Thyroid gland (tissue), 4 donors: ENCODE measurements at regions not wholly inside any gene's neighbourhood (a gene's known extent, or its start where the extent isn't known, plus 50 kb on each side); places are given as distances from the start of the nearest gene placed in this dataset.

ENCODE experiments used
- DNase-seq, 2 donors: peaks; one replicate each; pipeline ENCODE4 v3.0.0-alpha.2; 2019
- H3K27ac ChIP-seq, 3 donors: fragments of 200-600 bp; sonication (generic); 1 replicate in 2 of 3; 2 replicates in 1 of 3; pipeline ENCODE4 v1.5.1; 2016 to 2019; ENCODE audit warnings: mild to moderate bottlenecking in 1 of 3, moderate library complexity in 1 of 3
- H3K27me3 ChIP-seq: fragments of 200-600 bp; sonication (generic); one replicate; pipeline ENCODE4 v1.5.1; 2019
- H3K36me3 ChIP-seq, 2 donors: fragments of 200-600 bp; sonication (generic); one replicate each; pipeline ENCODE4 v1.5.1; 2016 to 2019
- H3K4me1 ChIP-seq, 2 donors: fragments of 200-600 bp; sonication (generic); one replicate each; pipeline ENCODE4 v1.5.1; 2017 to 2019
- H3K4me3 ChIP-seq, 3 donors: fragments of 200-600 bp; sonication (generic); replicated peaks in 1 of 3; 1 replicate in 2 of 3; 2 replicates in 1 of 3; pipeline ENCODE4 v1.5.1; 2016; ENCODE audit warnings: mild to moderate bottlenecking in 1 of 3
- H3K9me3 ChIP-seq: fragments of 200-600 bp; sonication (generic); one replicate; pipeline ENCODE4 v1.5.1; 2017
- POLR2A ChIP-seq, 2 donors: fragments of 450-650 bp; IDR thresholded peaks; one replicate each; pipeline ENCODE4 v1.6.1; 2017; ENCODE audit warnings: antibody characterized with exemption in 2 of 2, mild to moderate bottlenecking in 2 of 2, moderate library complexity in 1 of 2
- WGBS, 2 donors: methylation state at CpG; one replicate each; pipeline ENCODE4 v1.1.5; 2017; 5-methylcytosine and 5-hydroxymethylcytosine counted together
- intact Hi-C: fragments of 100-400 bp; cut with DNase I; formaldehyde crosslinking; loops from one replicate; pipeline ENCODE4 v1.15.1; 2023
- TF ChIP-seq, protein P1 (sequence below), 6 experiments: fragments of 200-600 bp in 3 of 6; fragments of 450-650 bp in 3 of 6; sonication (generic) in 3 of 6; IDR thresholded peaks; one replicate each; pipeline ENCODE4 v1.5.1; 2016 to 2019; ENCODE audit warnings: antibody characterized with exemption in 6 of 6, mild to moderate bottlenecking in 2 of 6, inconsistent platforms in 1 of 6, moderate library complexity in 1 of 6

DNA sequence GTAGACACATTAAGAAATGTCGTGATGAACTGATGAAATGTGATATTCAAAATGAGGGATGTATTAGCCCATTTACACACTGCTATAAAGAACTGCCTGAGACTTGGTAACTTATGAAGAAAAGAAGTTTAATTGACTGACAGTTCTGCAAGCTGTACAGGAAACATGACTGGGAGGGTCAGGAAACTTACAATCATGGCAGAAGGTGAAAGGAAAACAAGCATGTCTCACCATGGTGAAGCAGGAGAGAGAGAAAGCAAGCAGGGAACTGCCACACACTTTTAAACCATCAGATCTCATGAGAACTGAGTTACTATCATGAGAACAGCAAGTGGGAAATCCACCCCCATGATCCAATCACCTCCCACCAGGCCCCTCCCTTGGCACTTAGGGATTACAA, 1010.8 kb upstream of the CELF4 start:
- WGBS, 2 donors = 85 to 91% methylated on average over 1 of the region's 1 CpG
- no peaks in the 10 kb centered on the region for H3K4me1 ChIP-seq
- no peak for DNase-seq
- intact Hi-C loops = no loop called here
- H3K4me3 ChIP-seq = no peak overlapping the region
- TF ChIP-seq, protein P1, sequence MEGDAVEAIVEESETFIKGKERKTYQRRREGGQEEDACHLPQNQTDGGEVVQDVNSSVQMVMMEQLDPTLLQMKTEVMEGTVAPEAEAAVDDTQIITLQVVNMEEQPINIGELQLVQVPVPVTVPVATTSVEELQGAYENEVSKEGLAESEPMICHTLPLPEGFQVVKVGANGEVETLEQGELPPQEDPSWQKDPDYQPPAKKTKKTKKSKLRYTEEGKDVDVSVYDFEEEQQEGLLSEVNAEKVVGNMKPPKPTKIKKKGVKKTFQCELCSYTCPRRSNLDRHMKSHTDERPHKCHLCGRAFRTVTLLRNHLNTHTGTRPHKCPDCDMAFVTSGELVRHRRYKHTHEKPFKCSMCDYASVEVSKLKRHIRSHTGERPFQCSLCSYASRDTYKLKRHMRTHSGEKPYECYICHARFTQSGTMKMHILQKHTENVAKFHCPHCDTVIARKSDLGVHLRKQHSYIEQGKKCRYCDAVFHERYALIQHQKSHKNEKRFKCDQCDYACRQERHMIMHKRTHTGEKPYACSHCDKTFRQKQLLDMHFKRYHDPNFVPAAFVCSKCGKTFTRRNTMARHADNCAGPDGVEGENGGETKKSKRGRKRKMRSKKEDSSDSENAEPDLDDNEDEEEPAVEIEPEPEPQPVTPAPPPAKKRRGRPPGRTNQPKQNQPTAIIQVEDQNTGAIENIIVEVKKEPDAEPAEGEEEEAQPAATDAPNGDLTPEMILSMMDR (IDR thresholded peaks at IDR 0.05) = no peak
- no peak for TF ChIP-seq POLR2A (IDR thresholded peaks at IDR 0.05)
- no peak overlapping the region for H3K27ac ChIP-seq
- no peaks in the 10 kb centered on the region for H3K9me3 ChIP-seq
- no peaks in the 10 kb centered on the region for H3K27me3 ChIP-seq
- H3K36me3 ChIP-seq = no peaks in the 10 kb centered on the region

DNA sequence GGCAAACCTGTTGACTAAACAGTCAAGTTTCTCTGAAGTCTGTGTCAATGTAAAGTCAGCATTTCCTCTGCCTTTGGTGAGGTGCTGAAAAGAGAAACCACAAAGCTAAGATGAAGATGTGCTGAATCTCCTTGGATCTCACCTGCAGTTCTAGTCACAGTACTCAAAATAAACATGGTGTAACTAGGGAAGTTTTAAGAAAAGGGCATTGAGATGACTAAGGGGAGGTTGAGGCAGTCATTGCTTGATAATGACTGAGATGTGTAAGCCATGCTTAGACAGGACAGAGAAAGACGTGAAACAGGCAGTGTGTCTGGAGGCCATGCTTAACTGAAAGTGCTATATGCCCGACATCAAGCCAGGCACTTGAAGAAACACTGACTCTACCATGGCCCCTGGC, 1010.0 kb upstream of the CELF4 start:
- Histone ChIP-seq H3K4me1 (no peaks in the 10 kb centered on the region), H3K36me3 (no peaks in the 10 kb centered on the region), H3K27ac (no peak overlapping the region), H3K4me3 (no peak overlapping the region), H3K9me3 (no peaks in the 10 kb centered on the region), H3K27me3 (no peaks in the 10 kb centered on the region)
- WGBS, 2 donors = 91 to 93% methylated on average over 2 of the region's 2 CpGs
- no peak for TF ChIP-seq POLR2A (IDR thresholded peaks at IDR 0.05)
- TF ChIP-seq, protein P1 (IDR thresholded peaks at IDR 0.05) = no peak
- intact Hi-C loops = no loop called here
- no peak for DNase-seq

DNA sequence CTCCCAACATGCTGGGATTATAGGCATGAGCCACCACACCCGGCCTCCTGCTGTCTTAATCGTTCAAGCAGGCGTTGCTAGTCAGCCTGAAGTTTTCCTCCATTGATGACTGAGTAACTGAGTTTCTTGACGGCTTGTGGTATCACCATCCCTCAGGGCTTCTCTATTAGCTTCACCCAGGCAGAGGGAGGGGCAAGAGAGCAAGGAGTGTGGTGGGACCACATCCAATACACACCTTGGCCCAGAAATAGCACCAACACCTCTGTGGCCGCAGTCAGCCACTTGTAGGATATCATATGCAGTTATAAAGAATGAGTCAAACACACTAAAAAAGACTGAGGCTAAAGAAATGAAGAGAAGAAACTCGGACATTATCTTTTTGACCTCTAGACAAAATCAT, 1009.4 kb upstream of the CELF4 start:
- H3K36me3 ChIP-seq = no peaks in the 10 kb centered on the region
- H3K4me3 ChIP-seq = no peak overlapping the region
- TF ChIP-seq POLR2A (IDR thresholded peaks at IDR 0.05) = no peak
- TF ChIP-seq, protein P1 (IDR thresholded peaks at IDR 0.05) = no peak
- no peaks in the 10 kb centered on the region for H3K4me1 ChIP-seq
- H3K27ac ChIP-seq = no peak overlapping the region
- intact Hi-C loops = no loop called here
- DNase-seq = no peak
- no peaks in the 10 kb centered on the region for H3K9me3 ChIP-seq
- 92 to 95% methylated on average over 6 of the region's 6 CpGs for WGBS, 2 donors
- no peaks in the 10 kb centered on the region for H3K27me3 ChIP-seq

DNA sequence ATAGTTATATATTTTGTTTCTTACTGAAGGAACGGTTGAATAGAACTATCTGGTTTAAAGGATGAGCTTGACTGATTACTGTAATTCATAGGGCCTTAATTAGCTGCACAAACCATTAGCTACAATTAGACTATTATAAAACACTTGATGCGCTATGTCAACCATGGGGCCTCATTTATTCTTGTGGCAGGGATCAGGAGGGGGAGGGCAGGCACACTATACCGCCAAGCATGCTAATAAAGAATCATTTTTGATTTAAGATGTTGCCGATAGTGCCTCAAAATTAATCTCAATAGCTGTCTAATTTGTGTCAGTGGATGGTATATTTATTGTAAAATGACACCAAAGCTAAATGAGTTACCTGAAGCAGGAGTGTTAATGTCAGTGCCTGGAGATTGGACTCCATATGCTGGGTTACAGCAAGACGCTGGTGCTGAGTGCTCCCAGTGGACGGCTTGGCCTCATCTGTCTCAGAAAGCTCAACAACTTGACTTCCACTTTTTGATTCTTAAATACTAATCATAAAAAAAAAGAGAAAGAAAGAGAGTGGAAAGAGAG, 1007.0 kb upstream of the CELF4 start:
- H3K9me3 ChIP-seq = no peaks in the 10 kb centered on the region
- H3K4me1 ChIP-seq = no peaks in the 10 kb centered on the region
- TF ChIP-seq, protein P1 (IDR thresholded peaks at IDR 0.05) = no peak
- TF ChIP-seq POLR2A (IDR thresholded peaks at IDR 0.05) = no peak
- H3K4me3 ChIP-seq = no peak overlapping the region
- no peaks in the 10 kb centered on the region for H3K36me3 ChIP-seq
- DNase-seq = no peak
- no peaks in the 10 kb centered on the region for H3K27me3 ChIP-seq
- intact Hi-C loops = no loop called here
- H3K27ac ChIP-seq = no peak overlapping the region
- WGBS, 2 donors = 84 to 95% methylated on average over 6 of the region's 6 CpGs

DNA sequence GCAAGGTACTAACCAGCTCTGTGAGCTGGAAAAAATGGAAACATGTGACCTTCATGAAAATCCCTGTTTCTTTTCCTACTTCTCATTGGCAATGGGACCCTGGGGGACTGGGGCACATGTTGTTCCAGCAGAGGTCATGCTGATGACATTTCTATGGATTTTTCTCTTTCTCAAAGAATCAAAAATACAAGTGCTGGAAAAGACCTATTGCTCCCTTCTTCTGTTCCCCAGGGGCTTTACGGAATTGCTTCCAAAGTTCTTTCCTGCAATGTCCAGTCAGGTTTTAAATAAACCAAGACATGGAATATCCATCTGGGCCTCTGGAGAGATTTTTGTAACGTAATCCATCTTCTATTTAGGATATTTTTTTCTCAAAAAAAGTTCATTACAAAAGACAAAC, 1006.1 kb upstream of the CELF4 start:
- 37 to 41% methylated on average over 2 of the region's 2 CpGs for WGBS, 2 donors
- no peaks in the 10 kb centered on the region for H3K27me3 ChIP-seq
- H3K27ac ChIP-seq = no peak overlapping the region
- no peaks in the 10 kb centered on the region for H3K36me3 ChIP-seq
- no peaks in the 10 kb centered on the region for H3K9me3 ChIP-seq
- no peaks in the 10 kb centered on the region for H3K4me1 ChIP-seq
- no peak for TF ChIP-seq POLR2A (IDR thresholded peaks at IDR 0.05)
- TF ChIP-seq, protein P1 (IDR thresholded peaks at IDR 0.05) = no peak
- no peak overlapping the region for H3K4me3 ChIP-seq
- intact Hi-C loops = no loop called here
- DNase-seq = no peak
